GM18517 (cell line): ENCODE measurements at regions not wholly inside any gene's neighbourhood (a gene's known extent, or its start where the extent isn't known, plus 50 kb on each side); places are given as distances from the start of the nearest gene placed in this dataset.

ENCODE experiments used
- ATAC-seq: cut with Tn5 transposase; IDR thresholded peaks from one replicate; pipeline ENCODE4 v1.9.1; 2021; ENCODE audit warnings: mild to moderate bottlenecking, moderate library complexity; ENCODE audit not compliant: unreplicated experiment

GRCh38 chr11:26777372-26777808, 55.5 kb upstream of the SLC5A12 start:
- ATAC-seq: no peak

GRCh38 chr11:26778000-26778757, 56.3 kb upstream of the SLC5A12 start:
- no peak for ATAC-seq

GRCh38 chr11:26779074-26779865, 57.4 kb upstream of the SLC5A12 start:
- no peak for ATAC-seq

- no peak for ATAC-seq
These were observed 58.7 kb upstream of the SLC5A12 start for GRCh38 chr11:26780376-26781085.

- ATAC-seq: no peak
These were observed 60.5 kb upstream of the SLC5A12 start for GRCh38 chr11:26782220-26782965.

DNA sequence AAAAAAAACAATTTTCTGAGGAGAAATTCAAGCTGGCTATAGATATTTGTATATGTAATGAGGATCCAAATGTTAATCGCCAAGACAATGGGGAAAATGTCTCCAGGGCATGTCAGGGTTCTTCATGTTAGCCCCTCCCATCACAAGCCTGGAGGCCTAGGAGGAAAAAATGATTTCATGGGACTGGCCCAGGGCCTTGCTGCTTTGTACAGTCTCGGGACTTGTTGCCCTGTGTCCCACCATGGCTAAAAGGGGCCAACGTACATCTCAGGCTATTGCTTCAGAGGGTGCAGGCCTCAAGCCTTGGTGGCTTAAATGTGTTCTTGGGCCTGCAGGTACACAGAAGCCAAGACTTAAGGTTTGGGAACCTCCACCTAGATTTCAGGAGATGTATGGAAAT, 62.1 kb upstream of the SLC5A12 start:
- no peak for ATAC-seq

DNA sequence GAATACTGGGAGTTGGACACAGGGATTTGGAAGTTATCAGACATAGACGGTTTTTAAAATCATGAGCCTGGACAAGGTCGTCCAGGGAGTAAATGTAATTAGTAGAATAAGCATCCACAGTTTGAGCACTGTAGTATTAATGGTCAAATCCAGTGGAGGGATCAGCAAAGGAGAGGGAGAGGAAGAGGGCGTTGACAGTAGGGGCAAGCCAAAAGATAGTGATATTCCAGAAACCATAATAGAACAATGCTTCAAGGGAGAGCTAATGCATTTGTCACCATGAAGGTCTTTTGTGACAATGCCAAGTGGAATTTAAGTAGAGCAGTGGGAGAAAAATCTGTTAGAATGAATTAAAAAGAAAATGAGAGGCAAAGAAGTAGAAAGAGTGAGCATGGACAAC, 68.9 kb upstream of the SLC5A12 start:
- ATAC-seq: no peak

DNA sequence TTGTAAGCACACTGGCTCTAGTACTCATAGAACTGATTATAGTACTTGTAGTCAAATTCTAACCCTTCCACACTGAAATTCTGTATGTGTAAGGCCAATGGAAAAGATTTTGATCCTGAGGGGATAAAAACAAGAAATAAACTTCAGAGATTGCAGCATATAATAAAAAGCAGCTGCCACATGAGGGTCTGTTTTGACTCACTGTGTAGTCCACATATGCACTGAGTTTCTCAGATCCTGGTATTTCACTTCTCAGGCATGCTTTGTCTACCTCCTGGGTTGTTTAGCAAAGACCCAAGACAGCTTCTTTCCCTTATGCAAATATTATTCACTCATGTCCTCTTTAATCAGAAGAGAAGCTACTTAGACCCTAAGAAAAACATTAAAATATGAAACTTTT, 71.1 kb upstream of the SLC5A12 start:
- ATAC-seq: no peak

DNA sequence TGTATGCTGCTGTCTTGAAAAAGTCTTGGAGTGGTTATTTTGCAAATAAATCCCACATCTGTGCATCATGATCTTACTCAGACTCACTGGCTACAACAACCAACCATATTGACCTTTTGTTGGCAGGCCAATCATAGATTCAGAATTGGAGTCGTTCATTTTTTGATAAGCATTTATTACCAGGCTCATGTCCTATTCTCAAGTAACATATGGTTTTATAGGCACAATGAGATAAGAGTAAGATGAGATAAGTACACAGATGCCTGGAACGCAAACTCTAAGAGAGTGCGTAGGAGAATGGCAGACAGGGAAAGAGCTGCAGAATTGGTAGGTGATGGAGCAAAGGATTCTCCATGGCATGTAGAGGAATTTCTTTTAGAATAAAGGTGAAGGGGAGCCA, 71.6 kb upstream of the SLC5A12 start:
- ATAC-seq: no peak

DNA sequence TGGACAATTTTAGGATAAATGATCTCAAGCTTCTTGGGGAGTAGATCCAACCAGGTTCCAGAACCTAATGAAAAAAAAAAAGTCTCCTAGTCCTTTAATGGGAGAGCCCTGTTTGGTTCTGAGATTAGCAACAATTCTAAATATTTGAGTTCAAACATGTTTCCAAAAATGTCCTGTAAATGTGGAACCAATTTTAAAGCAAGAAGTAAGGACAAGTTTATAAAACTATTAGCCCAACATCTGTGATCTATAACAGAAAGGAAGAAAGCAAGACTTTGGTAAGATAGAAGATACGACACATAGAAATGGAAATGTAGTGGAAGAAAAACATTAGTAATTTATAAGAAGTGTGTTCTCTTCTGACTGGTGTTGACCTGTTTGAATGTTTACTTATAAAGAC, 79.7 kb upstream of the SLC5A12 start:
- ATAC-seq: no peak

DNA sequence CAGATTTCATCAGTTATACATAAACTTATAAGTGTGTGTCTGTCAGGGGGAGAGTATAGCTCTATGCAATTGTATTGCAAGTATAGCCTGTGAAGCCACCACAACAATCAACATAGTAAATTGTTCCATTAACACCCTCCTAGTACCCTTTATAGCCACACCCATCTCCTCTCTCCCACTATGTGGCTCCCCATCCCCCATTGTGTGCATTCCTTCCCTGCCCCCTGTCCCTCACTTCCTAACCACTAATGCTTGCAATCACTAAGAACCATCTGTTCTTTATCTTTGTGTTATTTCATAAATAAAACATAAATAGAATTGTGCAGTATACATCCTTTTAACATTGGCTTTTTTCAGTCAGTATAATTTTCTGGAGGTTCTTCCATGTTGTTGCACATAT, 83.1 kb upstream of the SLC5A12 start:
- no peak for ATAC-seq

DNA sequence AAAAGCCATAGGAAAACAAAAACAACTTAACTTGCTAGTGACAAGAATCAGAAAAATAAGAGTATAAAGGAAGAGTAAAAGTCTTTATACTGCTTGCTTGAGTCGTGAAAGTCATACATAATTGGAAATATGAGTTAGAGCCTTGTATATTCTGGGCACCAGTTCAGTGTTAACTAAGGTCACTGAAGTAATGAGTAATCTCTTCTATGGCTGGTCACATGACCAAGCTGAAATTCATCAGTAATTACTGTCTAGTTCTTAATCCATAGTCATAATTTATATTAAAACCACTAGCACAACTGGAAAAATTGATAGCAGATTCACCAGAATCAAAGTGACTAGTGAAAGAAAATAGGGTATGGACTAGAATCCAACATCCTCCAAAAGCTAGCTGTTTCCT, 84.4 kb upstream of the SLC5A12 start:
- no peak for ATAC-seq

DNA sequence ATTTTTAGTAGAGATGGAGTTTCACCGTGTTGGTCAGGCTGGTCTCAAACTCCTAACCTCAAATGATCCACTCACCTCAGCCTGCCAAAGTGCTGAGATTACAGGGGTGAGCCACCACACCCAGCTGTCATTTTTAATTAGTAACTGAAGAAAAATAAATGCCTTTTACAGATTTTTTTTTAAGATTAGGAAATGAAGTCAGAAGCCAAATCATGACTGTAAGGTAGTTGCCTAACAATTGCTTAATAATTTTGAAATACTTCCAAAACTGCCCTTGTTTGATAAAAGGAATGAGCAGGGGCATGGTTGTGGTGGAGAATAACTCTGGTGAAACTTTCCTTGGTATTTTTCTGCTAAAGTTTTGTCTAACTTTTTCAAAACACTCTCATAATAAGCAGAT, 98.9 kb upstream of the SLC5A12 start:
- ATAC-seq: no peak

- ATAC-seq: no peak
These were observed 102.1 kb upstream of the SLC5A12 start for GRCh38 chr11:26823963-26824362.

- no peak for ATAC-seq
These were observed 105.8 kb upstream of the SLC5A12 start for GRCh38 chr11:26827567-26828081.

- no peak for ATAC-seq
These were observed 106.4 kb upstream of the SLC5A12 start for GRCh38 chr11:26828288-26828687.

DNA sequence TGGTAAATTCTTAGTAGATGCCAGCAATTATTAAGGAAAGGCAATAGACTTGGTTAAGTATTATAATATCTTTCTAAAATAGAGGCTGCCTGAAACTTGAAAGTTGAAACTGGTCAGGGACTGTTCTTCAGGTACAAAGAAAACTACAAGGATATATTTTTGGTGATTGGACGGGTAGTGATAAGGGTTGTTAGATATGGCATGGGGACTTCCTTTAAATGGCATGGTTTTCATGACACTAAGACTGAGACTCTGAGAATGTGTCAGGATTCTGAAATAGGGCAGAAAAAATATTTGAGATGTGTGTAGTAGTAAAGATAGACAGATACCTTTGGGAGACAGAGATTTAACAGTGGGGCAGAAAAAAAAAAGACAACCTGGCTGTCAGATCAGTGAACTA, 108.4 kb upstream of the SLC5A12 start:
- ATAC-seq: no peak

DNA sequence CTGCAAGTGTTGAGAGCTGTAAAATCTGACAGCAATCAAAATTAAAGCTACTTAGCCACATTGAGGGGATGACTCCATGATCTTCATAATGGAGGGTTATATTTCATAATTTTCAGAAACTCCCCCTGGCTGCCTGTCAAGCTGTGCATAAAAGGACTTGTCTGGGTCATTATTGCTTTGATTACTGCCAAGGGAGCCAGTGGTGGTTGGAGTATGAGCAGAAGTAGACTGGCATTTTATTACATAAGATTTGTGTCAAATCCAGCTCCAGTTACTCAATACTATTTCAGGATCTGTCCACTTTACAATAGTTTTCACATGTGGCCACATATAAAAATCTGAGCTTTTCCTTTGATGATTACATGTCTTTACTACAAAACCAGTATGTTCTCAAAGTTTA, 108.9 kb upstream of the SLC5A12 start:
- no peak for ATAC-seq

DNA sequence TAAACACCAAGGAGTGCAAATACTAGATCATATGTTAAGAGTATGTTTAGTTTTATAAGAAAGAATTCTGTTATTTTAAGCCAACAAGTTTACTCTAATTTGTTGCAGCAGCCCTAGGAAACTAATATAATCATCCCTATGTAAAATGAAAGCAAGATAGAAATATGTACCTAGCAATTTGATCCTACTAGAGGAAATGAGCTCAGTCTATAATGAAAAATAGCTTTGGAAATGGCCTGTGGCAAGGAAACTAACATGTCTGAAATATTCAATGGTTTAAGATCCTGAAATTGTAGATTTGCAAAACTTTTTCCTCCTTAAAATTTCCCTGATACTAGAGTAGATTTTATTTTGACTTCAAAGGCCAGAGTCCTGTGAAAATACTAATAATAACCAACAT, 112.7 kb upstream of the SLC5A12 start:
- ATAC-seq: no peak

GRCh38 chr11:26835611-26836010, 113.8 kb upstream of the SLC5A12 start:
- ATAC-seq: no peak

DNA sequence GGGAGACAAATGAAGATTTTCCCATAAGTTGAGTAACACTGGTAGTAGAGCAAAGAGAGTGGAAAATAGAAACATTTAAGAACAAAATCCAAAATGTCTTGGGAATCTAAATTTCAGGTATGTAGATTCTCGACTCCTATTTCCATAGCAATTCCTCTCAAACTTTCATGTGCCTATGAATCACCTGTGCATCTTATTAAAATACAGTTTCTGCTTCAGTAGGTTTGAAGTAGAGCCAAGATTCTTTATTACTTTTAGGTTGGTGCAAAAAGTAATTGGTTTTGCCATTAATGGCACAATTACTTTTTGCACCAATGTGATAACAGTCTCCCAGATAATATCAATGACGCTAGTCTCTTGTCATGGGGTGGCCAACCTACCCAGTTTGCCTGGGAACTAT, 115.3 kb upstream of the SLC5A12 start:
- no peak for ATAC-seq
